ENCODE measurements at regions not wholly inside any gene's neighbourhood (a gene's known extent, or its start where the extent isn't known, plus 50 kb on each side); places are given as distances from the start of the nearest gene placed in this dataset.

DNA sequence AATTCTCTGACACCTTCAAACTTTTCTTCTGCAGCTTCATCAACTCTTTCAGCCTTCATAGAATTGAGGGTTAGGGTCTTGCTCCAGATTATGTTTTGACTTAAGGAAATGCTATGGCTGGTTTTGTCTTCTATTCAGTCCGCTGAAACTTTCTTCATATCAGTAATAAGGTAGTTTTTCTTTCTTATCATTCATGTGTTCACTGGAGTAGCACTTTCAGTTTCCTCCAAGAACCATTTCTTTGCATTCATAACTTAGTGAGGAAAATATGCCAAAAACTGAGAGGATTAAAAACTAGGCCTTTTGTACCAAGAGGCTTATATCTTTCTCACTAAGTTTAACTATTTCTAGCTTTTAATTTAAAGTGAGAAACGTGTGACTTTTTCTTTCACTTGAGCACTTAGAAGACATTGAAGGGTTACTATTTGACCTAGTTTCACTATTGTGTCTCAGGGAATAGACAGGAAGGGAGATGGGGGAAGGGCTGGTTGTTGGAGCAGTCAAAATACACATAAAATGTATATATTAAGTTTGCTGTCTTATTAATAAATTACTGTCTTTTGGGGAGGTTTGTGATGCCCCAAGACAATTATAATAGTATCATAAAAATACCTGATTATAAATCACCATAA, 1110.1 kb downstream of the TBL1XR1 start:
- Histone ChIP-seq H3K4me3 (replicated peaks in 1 of 3) (no peak overlapping the region), H3K36me3 (no peaks in the 10 kb centered on the region), H3K27ac (no peak overlapping the region), H3K4me1 (no peaks in the 10 kb centered on the region), H3K9me3 (no peaks in the 10 kb centered on the region), H3K27me3 (no peaks in the 10 kb centered on the region)
- intact Hi-C loops (cut with DNase I), result no loop called here
- no peak for DNase-seq
- 58 to 80% methylated on average over 2 of the region's 2 CpGs for WGBS, 2 donors
- no peak for TF ChIP-seq POLR2A (IDR thresholded peaks at IDR 0.05)
- TF ChIP-seq, protein P1, sequence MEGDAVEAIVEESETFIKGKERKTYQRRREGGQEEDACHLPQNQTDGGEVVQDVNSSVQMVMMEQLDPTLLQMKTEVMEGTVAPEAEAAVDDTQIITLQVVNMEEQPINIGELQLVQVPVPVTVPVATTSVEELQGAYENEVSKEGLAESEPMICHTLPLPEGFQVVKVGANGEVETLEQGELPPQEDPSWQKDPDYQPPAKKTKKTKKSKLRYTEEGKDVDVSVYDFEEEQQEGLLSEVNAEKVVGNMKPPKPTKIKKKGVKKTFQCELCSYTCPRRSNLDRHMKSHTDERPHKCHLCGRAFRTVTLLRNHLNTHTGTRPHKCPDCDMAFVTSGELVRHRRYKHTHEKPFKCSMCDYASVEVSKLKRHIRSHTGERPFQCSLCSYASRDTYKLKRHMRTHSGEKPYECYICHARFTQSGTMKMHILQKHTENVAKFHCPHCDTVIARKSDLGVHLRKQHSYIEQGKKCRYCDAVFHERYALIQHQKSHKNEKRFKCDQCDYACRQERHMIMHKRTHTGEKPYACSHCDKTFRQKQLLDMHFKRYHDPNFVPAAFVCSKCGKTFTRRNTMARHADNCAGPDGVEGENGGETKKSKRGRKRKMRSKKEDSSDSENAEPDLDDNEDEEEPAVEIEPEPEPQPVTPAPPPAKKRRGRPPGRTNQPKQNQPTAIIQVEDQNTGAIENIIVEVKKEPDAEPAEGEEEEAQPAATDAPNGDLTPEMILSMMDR (IDR thresholded peaks at IDR 0.05), result no peak

DNA sequence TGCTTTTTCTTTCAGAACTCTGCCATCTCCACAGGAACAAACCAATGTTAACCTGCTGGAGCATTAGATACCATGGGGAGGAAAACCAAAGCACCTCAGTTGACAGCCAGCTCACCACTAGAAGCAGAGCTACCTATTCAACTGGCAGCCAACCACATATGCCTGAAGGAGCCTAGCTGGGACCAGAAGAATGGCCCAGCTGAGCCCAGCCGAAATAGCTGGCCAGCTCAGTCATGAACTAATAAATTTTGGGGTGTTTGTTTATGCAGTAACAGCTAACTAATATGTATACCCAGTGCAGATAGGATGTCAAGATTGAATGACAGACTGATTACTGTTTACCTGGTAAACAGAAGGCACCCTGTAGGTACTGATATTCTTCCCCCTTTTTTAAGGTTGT, 1117.5 kb downstream of the TBL1XR1 start:
- WGBS, 2 donors, result 63 to 82% methylated on average over 1 of the region's 1 CpG
- no peaks in the 10 kb centered on the region for H3K4me1 ChIP-seq
- H3K9me3 ChIP-seq, result no peaks in the 10 kb centered on the region
- no peak overlapping the region for H3K27ac ChIP-seq
- no peak for TF ChIP-seq POLR2A (IDR thresholded peaks at IDR 0.05)
- TF ChIP-seq, protein P1 (IDR thresholded peaks at IDR 0.05), result no peak
- no peaks in the 10 kb centered on the region for H3K27me3 ChIP-seq
- no peaks in the 10 kb centered on the region for H3K36me3 ChIP-seq
- DNase-seq, result no peak
- intact Hi-C loops (cut with DNase I), result no loop called here
- no peak overlapping the region for H3K4me3 ChIP-seq (replicated peaks in 1 of 3)

DNA sequence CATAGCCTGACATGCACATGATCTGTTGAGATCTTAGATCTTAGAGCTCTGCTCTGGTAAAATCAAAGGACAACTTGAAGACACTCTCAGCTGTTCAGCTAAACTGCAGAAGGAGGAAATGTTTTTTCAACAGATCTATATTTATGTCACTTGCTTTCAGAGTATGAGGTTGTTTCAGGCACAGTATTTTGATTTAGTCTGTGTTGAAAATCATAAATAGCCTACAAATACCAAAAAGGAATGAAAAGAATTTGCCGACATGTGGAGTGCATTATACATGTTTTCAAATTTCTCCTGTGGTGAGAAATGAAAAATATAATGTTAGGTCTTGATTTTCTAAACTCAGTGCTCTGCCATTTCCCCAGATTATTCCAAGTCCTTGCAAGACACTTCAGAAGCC, 1118.4 kb downstream of the TBL1XR1 start:
- Histone ChIP-seq H3K9me3 (no peaks in the 10 kb centered on the region), H3K36me3 (no peaks in the 10 kb centered on the region), H3K27me3 (no peaks in the 10 kb centered on the region), H3K4me1 (no peaks in the 10 kb centered on the region), H3K27ac (no peak overlapping the region), H3K4me3 (replicated peaks in 1 of 3) (no peak overlapping the region)
- TF ChIP-seq, protein P1 (IDR thresholded peaks at IDR 0.05), result no peak
- no peak for TF ChIP-seq POLR2A (IDR thresholded peaks at IDR 0.05)
- WGBS, 2 donors, result 88 to 95% methylated on average over 1 of the region's 1 CpG
- intact Hi-C loops (cut with DNase I), result no loop called here
- no peak for DNase-seq

DNA sequence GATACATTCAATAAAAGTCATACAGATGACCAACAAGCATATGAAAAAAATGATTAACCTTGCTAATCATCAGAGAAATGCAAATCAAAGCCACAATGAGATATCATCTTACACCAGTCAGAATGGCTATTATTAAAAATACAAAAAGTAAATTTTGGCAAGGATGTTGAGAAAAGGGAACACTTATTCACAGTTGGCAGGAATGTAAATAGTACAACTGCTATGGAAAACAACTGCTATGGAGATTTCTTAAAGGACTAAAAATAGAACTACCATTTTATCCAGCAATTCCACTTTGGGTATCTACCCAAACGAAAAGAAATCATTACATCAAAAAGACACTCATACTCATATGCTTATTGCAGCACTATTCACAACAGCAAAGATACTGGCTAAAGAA, 1121.8 kb downstream of the TBL1XR1 start:
- Histone ChIP-seq H3K9me3 (no peaks in the 10 kb centered on the region), H3K4me3 (replicated peaks in 1 of 3) (no peak overlapping the region), H3K36me3 (no peaks in the 10 kb centered on the region), H3K4me1 (no peaks in the 10 kb centered on the region), H3K27me3 (no peaks in the 10 kb centered on the region), H3K27ac (no peak overlapping the region)
- no peak for TF ChIP-seq POLR2A (IDR thresholded peaks at IDR 0.05)
- TF ChIP-seq, protein P1 (IDR thresholded peaks at IDR 0.05), result no peak
- DNase-seq, result no peak
- WGBS, 2 donors, result 70 to 80% methylated on average over 1 of the region's 1 CpG
- intact Hi-C loops (cut with DNase I), result no loop called here

DNA sequence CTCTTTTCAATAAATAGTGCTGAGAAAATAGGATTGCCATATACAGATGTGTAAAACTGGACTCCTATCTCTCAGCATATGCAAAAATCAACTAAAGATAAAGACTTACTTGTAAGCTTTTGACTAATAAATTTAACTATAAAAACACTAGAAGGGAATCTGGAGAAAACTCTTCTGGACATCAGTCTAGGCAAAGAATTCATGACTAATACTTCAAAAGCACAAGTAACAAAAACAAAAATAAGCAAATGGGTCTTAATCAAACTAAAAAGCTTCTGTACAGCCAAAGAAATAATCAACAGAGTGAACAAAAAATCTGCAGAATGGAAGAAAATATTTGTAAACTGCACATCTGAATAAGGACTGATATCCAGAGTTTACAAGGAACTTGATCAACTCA, 1122.2 kb downstream of the TBL1XR1 start:
- no peaks in the 10 kb centered on the region for H3K9me3 ChIP-seq
- intact Hi-C loops (cut with DNase I), result no loop called here
- TF ChIP-seq, protein P1 (IDR thresholded peaks at IDR 0.05), result no peak
- TF ChIP-seq POLR2A (IDR thresholded peaks at IDR 0.05), result no peak
- H3K4me3 ChIP-seq (replicated peaks in 1 of 3), result no peak overlapping the region
- DNase-seq, result no peak
- no peaks in the 10 kb centered on the region for H3K4me1 ChIP-seq
- H3K27ac ChIP-seq, result no peak overlapping the region
- H3K27me3 ChIP-seq, result no peaks in the 10 kb centered on the region
- no peaks in the 10 kb centered on the region for H3K36me3 ChIP-seq

All from thyroid gland (tissue), 4 donors.